GM18511 (cell line): ENCODE measurements at regions not wholly inside any gene's neighbourhood (a gene's known extent, or its start where the extent isn't known, plus 50 kb on each side); places are given as distances from the start of the nearest gene placed in this dataset.
A peak's percentile ranks its signal among the peaks of the same experiment; 100 is the strongest.
"Not testable (repeated sequence)": the region's sequence is repeated elsewhere in the genome, so short reads cannot be mapped to it uniquely, and the experiment has no call there.

Experiments
- ATAC-seq: cut with Tn5 transposase; IDR thresholded peaks from one replicate; pipeline ENCODE4 v1.9.1; 2021; ENCODE audit warnings: mild to moderate bottlenecking, moderate library complexity; ENCODE audit not compliant: unreplicated experiment

DNA sequence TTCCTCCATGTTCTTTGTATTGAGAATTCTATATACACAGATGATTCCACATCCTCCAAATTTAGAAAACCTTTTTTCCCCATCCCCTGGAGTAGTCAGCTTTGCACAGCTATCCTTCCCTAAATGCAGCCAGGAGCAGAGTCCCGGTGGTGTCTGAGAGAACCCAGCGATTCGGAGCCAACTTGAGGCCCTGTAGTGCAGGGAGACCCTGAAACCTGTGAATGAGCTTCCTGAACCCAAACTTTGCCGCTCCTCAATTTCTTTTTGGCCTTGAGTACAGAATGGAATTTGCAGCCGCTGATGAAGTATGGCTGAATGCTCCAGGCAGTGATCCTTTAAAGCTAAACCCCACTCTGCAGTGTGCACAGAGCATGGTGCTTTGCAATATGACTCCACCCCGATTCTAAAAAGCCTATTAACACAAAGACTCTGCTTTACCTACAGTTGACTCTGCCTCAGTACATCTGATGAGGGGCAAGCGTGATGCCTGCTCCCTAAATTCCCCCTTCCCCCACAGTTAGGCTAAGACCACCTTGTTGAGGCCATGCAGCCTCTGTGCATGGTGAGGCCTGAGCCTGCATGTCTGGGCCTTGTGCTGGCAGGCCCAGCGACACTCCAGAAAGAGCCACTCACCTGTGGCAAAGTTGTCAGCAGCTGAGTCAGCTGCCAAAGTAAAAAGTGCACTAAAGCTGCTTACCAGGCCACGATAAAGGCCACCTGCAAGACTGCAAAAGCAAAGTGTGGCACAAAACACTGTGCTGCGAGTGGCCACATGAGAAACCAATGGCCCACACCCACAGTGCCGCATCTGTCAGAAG lies 82.1 kb downstream of the PLEKHG1 start:
- no peak for ATAC-seq

DNA sequence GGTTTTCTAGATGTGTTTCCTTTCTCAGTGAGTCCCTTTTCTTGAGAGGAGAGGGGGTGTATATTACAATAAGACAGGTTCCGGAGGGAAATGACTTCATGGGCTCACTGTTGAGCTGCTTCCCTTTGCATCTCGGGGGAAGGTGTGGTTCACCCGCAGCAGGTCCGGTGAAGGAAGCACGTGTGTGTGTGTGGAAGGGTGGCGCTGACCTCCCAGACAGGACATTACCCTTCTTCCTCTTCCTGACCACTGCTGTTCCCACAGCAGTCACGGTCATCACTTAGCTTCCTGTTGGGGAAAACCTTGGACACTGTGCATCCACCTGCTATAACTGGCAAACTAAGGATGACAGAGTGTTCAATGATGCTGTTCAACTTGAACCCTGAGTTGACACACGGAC lies 83.6 kb downstream of the PLEKHG1 start:
- ATAC-seq, result peak; percentile 47

DNA sequence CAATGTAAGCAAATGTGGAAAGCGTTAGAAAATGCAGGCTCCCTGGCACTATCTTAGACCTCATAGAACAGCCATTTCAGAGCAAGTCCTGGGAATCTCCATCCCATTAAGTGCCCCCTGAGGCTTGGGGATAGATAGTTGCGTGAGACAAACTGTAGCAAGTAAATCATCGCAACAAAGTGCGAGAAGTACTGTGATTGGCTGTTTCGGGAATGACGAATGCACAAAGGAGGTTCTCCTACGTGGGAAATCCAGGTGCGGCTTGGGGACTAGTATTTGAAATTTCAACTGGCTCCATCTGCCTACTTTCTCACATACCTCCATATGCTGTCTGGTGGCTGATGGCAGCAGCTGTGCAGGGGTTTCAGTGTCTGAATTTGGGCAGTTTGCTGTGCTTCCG lies 84.5 kb downstream of the PLEKHG1 start:
- no peak for ATAC-seq

DNA sequence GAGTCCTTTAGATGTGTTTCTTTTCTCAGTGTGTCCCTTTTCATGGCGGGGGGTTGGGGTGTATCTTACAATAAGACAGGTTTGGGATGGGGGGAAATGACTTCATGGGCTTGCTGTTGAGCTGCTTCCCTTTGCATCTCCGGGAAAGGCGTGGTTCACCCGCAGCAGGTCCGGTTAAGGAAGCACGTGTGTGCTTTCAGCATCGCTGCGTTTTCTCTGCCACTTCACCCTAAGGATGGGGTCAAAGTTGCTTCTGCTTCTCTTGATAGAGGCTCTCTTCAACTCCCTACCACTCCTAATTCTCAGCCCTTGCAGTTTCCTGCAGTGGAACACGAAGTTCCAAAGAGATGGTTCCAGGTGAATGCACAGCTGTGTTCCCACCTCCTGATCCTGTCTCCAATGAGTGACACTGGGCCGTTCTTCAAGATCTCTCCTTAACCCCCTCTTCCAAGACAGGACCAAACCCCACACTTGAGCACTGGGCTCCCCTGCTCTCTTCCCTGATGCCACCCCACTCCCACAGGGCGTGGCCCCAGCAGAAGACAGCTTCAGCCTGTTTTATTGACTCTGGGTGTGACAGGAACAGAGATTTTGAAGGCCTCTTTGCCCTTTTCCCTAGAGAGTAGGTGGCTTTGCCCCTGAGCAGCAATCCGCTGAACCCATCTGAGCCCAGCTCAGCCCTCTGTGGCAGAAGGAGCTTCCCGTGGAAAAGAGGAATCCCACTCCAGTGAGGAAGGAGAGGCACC lies 85.2 kb downstream of the PLEKHG1 start:
- no peak for ATAC-seq

DNA sequence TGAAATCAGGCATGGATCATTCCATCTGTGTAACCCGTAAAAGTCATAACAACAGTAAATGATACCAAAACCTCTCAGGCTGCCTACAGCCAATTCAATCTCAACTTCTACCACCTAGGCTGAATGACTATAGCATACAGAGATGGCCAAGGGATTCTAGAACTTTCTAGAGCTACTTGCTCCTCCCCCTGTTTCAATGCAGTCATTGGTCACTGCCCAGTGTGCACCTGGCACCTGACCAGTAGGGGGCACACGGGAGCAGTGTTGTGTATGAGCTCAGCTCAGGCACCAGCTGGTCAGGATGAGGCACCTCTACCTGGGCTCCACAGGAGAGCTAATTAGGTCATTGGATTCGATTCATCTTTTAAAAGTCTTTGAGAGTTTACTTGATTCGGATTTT lies 86.2 kb downstream of the PLEKHG1 start:
- ATAC-seq, result peak; percentile 53

DNA sequence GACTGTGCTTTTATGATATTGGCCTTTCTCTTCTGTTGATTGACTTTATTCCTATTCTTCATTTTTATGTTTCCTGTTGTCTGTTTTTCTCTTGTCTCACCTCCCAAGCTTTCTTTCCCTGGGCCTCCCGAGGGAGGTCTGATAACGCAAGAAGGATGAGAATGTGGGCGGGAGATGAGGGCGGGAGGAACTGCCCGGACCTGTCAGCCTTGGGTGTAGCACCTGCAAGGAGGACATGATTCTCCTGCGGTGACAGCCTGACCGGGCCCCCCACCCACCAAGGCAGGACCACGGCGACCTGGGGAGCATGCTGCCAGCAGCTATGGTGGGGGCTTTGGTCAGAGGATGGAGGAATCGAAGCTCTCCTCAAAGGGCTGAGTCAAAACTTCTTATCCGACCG lies 86.9 kb downstream of the PLEKHG1 start:
- ATAC-seq, result no peak

DNA sequence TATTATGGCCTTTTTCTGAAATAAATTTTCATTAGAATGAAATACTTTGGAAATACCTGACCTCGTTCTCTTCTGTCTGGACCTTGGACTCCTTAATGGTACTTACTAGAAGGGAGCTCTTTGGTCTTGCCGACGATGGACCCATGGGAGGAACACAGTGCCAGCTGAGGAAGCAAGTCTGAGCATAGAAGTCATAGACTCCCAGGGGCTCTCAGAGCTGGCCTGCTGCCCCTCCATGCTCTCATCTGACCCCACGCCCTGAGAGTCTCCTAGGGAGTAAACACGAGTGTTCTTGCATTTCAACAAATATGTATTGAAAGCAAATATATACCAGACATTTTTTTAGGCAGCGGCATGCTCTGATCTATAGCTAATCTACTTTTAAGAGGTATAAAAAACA lies 87.8 kb downstream of the PLEKHG1 start:
- ATAC-seq, result no peak

DNA sequence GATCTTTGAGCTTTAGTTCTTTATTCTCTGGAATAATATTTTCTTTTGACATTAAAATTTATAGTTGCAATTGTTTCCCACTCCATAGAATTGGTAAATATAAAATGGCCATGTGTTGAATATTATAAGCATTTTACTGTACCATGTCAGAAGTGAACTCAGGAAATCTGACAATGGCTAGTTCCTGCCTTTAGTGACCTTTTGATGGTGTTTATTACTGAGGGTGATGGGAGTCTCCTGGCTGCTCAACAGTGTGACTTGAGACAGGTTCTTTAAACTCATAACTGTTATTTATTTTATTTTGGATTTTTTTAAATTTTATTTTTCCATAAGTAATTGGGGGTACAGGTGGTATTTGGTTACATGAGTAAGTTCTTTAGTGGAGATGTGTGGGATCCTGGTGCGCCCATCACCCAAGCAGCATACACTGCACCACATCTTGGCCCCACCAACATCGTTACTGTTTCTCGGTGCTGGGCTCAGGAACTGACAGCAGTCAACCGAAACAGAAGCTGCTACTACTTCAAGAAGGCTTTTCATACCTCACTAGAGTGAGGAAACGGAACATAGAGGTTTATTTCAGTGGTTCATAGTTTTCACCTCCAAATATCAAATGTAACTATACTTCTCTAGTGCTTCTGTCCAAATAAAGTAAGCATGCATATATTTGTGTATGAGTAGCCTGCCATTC lies 90.4 kb downstream of the PLEKHG1 start:
- peak; percentile 48 for ATAC-seq

DNA sequence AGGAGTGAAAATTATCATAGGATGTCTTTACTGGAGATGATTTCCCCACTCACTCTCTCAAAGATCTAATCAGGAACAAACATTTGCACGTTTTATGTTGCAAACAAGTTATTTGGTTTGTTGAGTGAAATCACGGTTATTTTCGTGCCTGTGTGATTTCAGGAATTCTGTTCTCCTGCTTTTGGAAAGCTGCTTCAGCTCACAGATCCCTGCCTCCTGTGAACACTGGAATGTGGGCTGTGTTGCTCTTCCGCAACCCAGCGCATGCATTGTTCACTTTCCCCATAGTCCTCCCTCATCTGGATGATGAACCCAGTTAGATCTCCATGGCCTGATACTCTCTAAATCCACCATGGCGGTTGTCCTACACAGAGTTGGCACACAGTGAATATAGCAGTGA lies 91.0 kb downstream of the PLEKHG1 start:
- ATAC-seq, result no peak

DNA sequence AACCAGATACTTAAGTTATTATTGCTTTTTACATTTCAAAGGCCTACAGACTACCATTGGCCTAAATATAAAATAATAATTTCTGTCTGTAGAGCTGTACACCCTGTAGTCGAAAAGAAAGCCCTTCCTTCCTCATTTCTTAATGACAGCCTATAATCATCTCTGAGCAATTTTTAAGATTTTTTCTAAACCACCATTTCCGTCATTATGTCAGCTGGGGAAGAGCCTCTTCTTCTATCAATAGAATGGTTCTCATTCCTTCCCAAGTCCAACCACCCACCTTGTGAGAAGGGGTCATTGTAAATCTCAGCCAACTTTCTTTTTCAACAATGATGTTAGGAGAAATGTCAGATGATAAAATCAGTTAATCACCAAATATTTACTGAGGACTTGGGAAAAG lies 91.8 kb downstream of the PLEKHG1 start:
- ATAC-seq, result no peak

DNA sequence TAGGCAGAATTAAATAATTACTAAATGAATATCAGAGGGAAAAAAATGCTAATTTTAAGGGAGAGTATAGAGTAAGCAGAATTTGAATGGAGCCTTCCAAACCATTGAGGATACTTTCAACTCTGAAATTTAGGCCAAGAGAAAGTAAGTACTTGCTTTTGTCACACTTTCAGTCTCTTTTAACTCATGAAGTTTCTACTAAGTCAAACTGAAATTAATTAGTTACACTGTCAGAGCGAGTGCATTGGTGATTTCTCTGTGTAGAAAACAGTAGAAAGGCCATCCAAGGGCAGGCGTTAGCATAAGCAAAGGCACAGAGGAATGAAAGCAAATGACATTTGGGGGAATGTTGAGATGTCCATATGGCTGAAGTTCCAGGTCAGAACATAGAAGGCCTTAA lies 92.9 kb downstream of the PLEKHG1 start:
- peak; percentile 79 for ATAC-seq

DNA sequence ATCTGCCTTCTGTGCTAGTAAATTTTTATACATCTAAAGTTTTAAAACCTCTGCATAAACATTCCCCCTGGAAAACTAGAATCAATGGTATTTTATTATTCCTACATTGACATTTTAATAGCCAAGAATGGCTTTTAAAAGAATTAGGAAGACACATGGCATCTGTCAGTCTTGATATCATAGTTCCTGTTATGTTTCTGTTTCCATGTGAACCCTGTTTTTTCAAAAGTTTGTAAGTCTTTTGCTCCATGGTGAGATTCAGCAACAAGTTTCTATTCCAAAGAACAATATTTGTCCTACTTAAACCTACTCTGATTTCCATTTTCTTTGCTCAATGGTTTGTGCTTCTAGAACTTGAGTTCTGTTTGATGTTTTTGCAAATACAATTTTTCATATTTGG lies 95.2 kb downstream of the PLEKHG1 start:
- no peak for ATAC-seq

DNA sequence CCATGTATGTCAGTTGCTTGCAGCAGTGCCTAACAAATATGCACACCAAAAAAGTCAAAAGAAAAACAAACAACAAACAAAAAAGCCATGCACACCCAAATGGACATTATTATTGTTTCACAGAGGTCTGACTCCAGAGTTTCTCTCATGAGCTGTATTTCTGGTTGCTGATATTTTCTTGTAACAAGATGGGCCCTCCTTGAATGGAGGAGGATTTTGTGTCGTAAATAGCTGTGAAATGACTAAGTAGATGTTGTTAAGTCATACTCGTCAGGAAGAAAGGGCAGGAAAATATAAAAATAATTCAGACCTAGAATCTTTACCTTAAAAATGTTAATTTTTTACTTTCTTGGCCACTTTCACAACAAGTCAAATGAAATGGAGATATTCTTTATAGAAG lies 96.0 kb downstream of the PLEKHG1 start:
- no peak for ATAC-seq

DNA sequence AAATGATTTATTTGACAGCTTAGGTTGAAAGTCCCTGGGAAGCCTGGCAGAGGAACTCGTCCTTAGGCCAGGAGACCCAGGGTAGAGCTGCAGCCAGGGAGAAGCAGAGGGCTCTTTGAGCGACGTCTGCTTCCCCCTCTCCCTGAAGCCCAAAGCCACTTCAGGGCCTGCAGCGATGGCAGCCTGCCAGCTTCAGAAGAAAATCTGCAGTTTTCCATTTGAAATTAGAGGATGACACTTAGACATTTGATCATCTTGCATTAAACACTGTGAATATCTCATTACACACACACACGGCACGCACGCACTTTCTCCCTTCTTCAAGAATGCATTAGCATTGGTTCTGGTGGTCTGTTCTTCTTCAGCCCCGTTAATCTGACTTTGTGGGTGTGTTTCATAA lies 96.5 kb downstream of the PLEKHG1 start:
- no peak for ATAC-seq

DNA sequence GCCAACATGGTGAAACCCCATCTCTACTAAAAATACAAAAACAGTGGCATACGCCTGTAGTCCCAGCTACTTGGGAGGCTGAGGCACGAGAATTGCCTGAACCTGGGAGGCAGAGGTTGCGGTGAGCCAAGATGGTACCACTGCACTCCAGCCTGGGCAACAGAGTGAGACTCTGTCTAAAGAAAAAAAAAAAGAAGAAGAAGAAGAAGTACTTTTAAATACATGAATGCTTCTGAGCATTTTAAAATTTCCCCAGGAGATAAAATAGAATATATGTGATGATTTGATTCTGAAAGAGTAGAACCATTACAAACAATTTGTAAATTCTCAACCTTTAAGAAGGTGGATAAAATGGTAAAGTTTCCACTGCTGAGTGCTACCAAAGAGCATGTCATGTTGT lies 97.2 kb downstream of the PLEKHG1 start:
- not testable (repeated sequence) for ATAC-seq

DNA sequence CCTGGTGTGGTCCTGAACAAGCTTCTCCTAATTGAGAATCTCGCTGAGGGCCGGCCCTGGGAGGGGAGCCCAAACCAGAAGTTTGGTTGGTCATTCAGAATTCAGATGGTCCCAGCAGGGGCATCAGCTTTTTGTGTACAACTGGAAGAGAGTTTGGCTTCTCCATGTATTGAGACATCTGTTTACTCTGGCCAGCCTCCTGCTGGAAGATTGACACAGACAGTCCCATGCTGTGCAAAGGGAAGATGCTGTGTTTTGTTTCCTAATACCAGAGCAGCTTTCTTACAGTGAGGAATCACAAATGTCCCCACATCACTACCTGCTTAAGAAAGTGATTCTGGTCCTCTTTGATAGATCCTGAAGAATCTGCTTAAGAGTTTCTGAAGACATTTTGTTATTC lies 97.8 kb downstream of the PLEKHG1 start:
- no peak for ATAC-seq

DNA sequence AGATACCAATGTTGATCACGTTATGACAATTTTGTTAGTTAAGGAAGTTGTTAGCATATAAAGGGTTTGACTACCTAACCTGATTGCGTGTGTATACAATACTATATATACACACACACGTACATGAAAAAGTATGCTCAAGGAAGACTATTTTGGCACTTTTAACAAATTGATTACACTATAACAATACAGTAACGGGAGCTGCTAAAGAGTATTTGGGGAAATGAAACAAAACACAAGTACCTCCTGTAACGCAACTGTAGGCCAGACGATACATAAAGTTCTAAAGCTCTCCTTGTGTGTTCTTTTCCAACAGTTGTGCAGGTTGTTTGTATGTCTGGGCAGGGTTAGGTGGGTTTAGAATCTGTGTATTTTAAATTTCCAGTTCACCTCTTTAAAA lies 98.7 kb downstream of the PLEKHG1 start:
- peak; percentile 51 for ATAC-seq

DNA sequence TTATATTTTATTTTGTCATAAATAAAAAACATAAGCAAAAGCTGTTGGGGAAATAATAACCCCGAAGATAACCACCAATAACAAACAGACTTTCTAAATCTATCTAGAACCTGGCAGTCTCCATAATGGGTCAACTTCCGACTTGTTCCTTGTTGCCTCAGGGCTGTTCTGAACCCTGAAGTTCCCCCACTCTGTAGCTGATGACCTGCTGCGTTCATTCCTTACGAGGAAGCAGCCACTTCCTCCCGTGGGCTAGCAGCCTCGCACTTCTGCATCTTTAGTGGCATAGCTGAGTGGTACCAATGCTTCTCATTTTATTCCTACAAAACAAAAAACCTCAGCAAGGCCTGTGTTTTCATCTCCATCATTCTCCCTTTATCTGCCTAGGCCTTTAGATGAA lies 103.0 kb downstream of the PLEKHG1 start:
- no peak for ATAC-seq

DNA sequence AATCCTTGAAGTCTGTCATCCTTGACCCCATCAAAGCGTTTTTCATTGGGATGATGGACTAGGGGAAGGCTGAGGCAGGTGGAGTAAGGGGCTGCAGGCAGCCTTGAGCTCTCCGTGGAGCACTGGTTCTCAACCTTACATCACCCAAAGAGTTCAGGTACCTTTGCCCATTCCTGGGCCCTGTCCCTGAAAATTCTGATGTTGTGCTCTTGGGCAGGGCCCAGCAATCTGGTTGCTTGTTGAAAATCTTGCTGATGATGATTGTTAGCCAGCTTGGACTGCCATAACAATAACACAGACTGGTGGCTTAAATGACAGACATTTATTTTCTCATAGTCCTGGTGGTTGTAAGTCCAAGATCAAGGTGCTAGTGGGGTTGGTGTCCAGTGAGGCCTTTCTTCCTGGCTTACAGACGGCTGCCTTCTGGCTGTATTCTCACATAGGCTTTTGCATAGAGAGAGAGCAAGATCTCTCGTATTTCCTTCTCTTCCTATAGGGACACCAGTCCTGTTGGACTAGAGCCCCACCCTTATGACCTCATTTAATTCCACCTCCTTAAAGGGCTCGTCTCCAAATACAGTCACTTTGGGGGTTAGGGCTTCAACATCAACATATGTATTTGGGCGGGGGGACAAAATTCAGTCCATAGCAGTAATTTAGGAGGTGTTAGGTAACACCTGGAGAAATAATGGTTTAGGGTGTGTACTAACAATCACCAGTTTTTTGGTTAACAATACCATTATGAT lies 104.9 kb downstream of the PLEKHG1 start:
- no peak for ATAC-seq

DNA sequence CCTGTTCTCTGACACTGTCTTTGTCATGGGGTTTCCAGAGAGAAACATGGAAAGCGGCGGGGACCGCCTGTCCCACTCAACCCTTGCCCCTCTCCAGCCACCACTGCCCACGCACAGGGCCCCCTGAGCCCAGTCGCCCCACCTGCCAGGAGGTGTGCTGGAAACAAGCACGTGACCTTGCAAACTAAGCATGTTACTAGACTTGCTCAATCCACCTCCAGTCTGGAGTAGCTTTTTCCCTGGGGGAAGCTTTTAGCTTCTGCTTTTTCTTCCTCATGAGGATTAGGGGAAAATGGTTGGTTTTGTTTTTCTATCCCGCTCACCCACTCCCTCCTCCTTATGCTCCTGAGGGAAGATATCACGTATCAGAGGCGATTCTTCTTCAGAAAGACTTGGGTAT lies 105.7 kb downstream of the PLEKHG1 start:
- ATAC-seq, result no peak

DNA sequence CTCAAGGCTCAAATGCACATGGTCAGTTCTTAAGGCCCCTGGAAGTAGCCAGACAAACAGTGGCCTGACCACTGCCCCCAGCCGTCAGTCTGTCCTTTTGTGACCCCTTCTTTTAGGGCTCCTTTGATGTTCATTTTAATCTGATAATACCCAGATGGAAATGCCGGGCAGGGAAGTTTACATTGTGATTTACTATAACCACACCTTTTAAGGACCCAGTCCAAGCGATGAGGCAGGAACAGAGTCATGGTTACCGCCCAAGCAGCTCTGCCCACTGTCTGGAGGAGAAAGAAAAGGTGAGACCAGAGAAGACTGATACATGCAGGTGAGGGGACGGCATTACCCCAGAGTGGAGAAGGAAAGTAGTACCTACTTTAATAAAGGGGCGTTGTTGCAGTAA lies 110.6 kb downstream of the PLEKHG1 start:
- no peak for ATAC-seq
